Common myeloid progenitor, CD34-positive (primary cell): ENCODE measurements at regions not wholly inside any gene's neighbourhood (a gene's known extent, or its start where the extent isn't known, plus 50 kb on each side); places are given as distances from the start of the nearest gene placed in this dataset.

ENCODE experiments used
- CTCF ChIA-PET: fragments of 350-600 bp; sonication (Branson Sonifier 250); formaldehyde crosslinking; loops from one replicate; lab custom pipeline; 2021; ENCODE audit warnings: antibody characterized with exemption; lab: Charles Lee
- POLR2A ChIA-PET: fragments of 350-600 bp; sonication (Branson Sonifier 250); formaldehyde crosslinking; loops from one replicate; lab custom pipeline; 2021; ENCODE audit warnings: antibody characterized with exemption; lab: Charles Lee
- DNase-seq, 3 donors: peaks; one replicate each; pipeline versions ENCODE4 v3.0.0 to v3.0.0-alpha.2; 2013
- H3K27ac ChIP-seq, 2 experiments: 1 replicate in 1 of 2; 2 replicates in 1 of 2; pipeline ENCODE4 v1.7.0; 2013; ENCODE audit warnings: inconsistent platforms in 2 of 2, low read length in 2 of 2, mild to moderate bottlenecking in 2 of 2, low read depth in 1 of 2, moderate library complexity in 1 of 2; ENCODE audit not compliant: severe bottlenecking in 2 of 2, insufficient read depth in 1 of 2, poor library complexity in 1 of 2
- H3K27me3 ChIP-seq, 5 experiments: replicated peaks in 2 of 5; 1 replicate in 3 of 5; 2 replicates in 2 of 5; pipeline versions ENCODE4 v1.6.1 to v1.7.0; 2013; ENCODE audit warnings: low read length in 4 of 5, mild to moderate bottlenecking in 2 of 5, moderate library complexity in 2 of 5, inconsistent platforms in 1 of 5; ENCODE audit not compliant: insufficient read depth in 5 of 5, control insufficient read depth in 4 of 5
- H3K36me3 ChIP-seq, 4 experiments: 1 replicate in 2 of 4; 2 replicates in 2 of 4; pipeline versions ENCODE4 v1.6.1 to v1.7.0; 2013; ENCODE audit warnings: low read length in 3 of 4, control low read depth in 1 of 4, mild to moderate bottlenecking in 1 of 4; ENCODE audit not compliant: control insufficient read depth in 4 of 4, insufficient read depth in 4 of 4
- H3K4me1 ChIP-seq, 4 experiments: 1 replicate in 3 of 4; 2 replicates in 1 of 4; pipeline versions ENCODE4 v1.6.1 to v1.7.1; 2013; ENCODE audit warnings: low read length in 3 of 4, mild to moderate bottlenecking in 3 of 4, control low read depth in 1 of 4, inconsistent platforms in 1 of 4, moderate library complexity in 1 of 4; ENCODE audit not compliant: control insufficient read depth in 4 of 4, insufficient read depth in 4 of 4; ENCODE audit errors: control extremely low read depth in 1 of 4
- H3K4me3 ChIP-seq, 7 experiments: 1 replicate in 4 of 7; 2 replicates in 3 of 7; pipeline versions ENCODE4 v1.5.1 to v1.7.0; 2013; ENCODE audit warnings: mild to moderate bottlenecking in 7 of 7, low read length in 6 of 7, moderate library complexity in 6 of 7, inconsistent platforms in 2 of 7, low read depth in 2 of 7, control low read depth in 1 of 7; ENCODE audit not compliant: insufficient read depth in 4 of 7, control insufficient read depth in 1 of 7; ENCODE audit errors: extremely low read depth in 1 of 7
- H3K9me3 ChIP-seq, 5 experiments: 1 replicate in 4 of 5; 2 replicates in 1 of 5; pipeline versions ENCODE4 v1.6.1 to v1.7.1; 2013; ENCODE audit warnings: low read length in 4 of 5, mild to moderate bottlenecking in 2 of 5, inconsistent platforms in 1 of 5, low read depth in 1 of 5, moderate library complexity in 1 of 5; ENCODE audit not compliant: control insufficient read depth in 4 of 5, insufficient read depth in 2 of 5; ENCODE audit errors: control extremely low read depth in 1 of 5
- WGBS: methylation state at CpG from one replicate; pipeline ENCODE4 v1.1.5; 2013; ENCODE audit not compliant: insufficient coverage; 5-methylcytosine and 5-hydroxymethylcytosine counted together

DNA sequence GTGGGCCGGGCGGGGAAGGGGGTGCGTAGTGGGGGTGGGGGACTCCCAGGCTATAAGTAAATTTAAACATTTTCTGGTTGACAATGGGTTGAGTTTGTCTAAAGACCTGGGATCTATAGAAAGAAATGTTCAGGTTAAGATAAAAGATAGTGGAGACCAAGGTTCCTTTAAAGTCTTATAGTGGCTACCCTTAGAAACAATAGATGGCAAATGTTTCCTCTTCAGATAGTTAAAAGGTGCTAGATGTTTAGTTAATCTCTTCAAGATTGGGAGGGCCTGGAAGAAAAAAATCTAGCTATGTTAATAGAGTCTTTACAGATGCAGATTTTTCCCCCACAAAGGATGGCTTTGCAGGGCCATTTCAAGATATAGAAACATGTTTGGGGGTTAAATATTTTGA lies 446.4 kb upstream of the FKBP1C start:
- Histone ChIP-seq H3K27me3 (no peaks in the 10 kb centered on the region), H3K9me3 (peaks cover 0 to 1% (median 0%) of the 10 kb centered on the region in 5 experiments), H3K4me3 (no peak overlapping the region), H3K4me1 (no peaks in the 10 kb centered on the region), H3K36me3 (no peaks in the 10 kb centered on the region), H3K27ac (no peak overlapping the region)
- CTCF ChIA-PET = interaction anchor here (0.8 kb wide), 1 partner anchor 8 kb away, joined by 4 read pairs; no protein-coding TSS in a partner anchor
- DNase-seq = no peak
- WGBS = 100% methylated on average over 1 of the region's 3 CpGs
- POLR2A ChIA-PET = no interaction called here

DNA sequence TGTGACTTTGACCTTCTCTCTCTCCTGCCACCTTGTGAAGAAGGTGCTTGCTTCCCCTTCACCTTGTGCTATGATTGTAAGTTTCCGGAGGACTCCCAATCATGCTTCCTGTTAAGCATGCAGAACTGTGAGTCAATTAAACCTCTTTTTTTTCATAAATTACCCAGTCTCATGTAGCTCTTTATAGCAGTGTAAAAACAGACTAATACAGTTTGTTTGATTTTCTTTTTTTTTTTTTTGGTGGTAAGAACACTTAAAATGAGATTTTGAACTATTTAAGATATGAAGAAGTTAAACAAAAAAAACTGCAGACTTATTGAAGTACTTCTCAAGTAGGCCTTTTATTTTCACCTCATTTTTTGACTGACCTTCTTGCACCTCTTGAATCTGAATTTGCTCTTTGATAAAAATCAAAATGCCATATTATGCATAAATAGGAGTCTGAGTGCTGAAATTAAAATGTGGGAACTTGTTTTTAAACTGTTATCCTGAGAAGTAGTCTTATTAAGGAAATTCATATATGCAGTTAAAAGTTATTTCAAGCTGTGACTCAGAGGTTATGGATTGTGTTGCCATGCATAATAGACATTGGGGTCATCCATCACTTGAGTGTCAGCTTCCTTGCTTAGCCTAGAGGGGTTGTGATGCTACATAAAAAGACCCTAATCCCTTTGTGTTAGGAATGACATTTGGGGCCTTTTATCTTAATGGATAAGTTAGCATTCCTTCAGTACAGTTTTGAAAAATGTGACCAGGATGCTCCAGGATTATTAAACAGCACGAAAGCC lies 447.9 kb upstream of the FKBP1C start:
- H3K9me3 ChIP-seq = no peaks in the 10 kb centered on the region
- CTCF ChIA-PET = no interaction called here

DNA sequence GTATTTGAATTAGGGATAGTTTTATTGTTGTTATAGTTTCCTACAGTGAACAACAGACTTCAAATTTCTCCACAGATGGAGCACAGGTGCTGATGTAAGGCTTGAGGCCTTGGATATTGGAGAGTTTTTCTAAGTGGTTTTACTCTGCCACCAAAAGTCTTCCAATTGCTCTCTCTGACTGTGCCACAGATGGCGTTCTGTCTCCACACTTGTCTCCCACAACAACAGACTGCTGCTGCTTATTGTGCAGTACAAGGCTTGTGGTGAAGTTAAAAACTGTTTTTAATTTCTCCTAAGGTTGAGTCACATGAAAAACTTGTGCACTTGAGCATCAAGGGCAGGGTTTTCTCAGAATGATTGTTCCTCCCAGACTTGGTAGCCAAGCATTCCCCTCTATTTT lies 460.9 kb upstream of the KHDRBS2 start:
- no CpG with 5 or more reads among the region's 1 CpG for WGBS
- H3K4me3 ChIP-seq = no peak overlapping the region
- no peaks in the 10 kb centered on the region for H3K9me3 ChIP-seq
- no peak for DNase-seq
- H3K27ac ChIP-seq = no peak overlapping the region
- ChIA-PET POLR2A (no interaction called here), CTCF (no interaction called here)
- H3K4me1 ChIP-seq = no peaks in the 10 kb centered on the region
- H3K36me3 ChIP-seq = no peaks in the 10 kb centered on the region
- H3K27me3 ChIP-seq = no peaks in the 10 kb centered on the region

More for the DNA sequence above, 447.9 kb upstream of the FKBP1C start:
- POLR2A ChIA-PET = no interaction called here
- no peaks in the 10 kb centered on the region for H3K27me3 ChIP-seq
- no peak overlapping the region for H3K27ac ChIP-seq
- DNase-seq = no peak
- H3K4me1 ChIP-seq = no peaks in the 10 kb centered on the region
- H3K36me3 ChIP-seq = no peaks in the 10 kb centered on the region
- WGBS = no CpG with 5 or more reads among the region's 2 CpGs
- H3K4me3 ChIP-seq = no peak overlapping the region

DNA sequence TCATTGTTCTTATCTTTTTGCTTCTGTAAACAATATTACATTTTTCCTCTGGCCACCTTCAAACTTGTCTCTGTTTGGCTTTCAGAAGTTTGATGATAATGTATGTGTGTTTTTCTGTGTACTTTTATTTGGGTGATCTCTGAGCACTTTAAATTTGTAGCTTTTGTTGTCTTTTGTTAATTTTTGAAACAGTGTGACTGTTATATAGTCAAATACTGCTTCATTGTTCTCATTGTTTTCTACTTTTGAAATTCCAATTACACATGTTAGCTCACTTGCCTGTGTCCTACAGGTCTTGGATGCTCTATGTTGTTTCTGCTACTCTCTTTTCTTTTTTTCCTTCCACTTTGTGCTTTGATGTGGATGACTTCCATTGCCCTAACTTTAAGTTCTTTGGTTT lies 460.1 kb upstream of the KHDRBS2 start:
- no peak for DNase-seq
- ChIA-PET CTCF (no interaction called here), POLR2A (no interaction called here)
- Histone ChIP-seq H3K27me3 (no peaks in the 10 kb centered on the region), H3K36me3 (no peaks in the 10 kb centered on the region), H3K4me1 (no peaks in the 10 kb centered on the region), H3K27ac (no peak overlapping the region), H3K9me3 (no peaks in the 10 kb centered on the region), H3K4me3 (no peak overlapping the region)

DNA sequence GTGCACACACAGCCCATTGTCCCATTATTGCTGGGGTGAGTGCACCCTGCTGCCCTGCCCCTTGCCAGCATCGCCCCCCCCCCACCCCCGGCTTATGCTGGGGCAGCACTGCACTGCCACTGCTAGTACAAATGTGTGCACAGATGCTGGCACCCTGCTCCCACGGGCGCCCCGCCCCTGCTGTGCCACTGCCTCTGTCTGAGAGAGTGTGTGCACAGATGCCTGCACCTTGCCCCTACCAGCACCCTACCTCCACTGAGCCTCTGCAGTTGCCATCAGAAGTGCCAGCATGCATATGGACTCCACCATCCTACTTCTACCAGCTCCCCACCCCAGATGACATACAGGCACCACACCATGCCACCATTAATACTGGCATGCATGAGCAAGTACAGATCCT lies 454.6 kb upstream of the KHDRBS2 start:
- H3K4me1 ChIP-seq = no peaks in the 10 kb centered on the region
- H3K4me3 ChIP-seq = no peak overlapping the region
- CTCF ChIA-PET = no interaction called here
- POLR2A ChIA-PET = no interaction called here
- no peaks in the 10 kb centered on the region for H3K27me3 ChIP-seq
- 100% methylated on average over 3 of the region's 5 CpGs for WGBS
- no peaks in the 10 kb centered on the region for H3K36me3 ChIP-seq
- DNase-seq = no peak
- H3K27ac ChIP-seq = no peak overlapping the region
- no peaks in the 10 kb centered on the region for H3K9me3 ChIP-seq

DNA sequence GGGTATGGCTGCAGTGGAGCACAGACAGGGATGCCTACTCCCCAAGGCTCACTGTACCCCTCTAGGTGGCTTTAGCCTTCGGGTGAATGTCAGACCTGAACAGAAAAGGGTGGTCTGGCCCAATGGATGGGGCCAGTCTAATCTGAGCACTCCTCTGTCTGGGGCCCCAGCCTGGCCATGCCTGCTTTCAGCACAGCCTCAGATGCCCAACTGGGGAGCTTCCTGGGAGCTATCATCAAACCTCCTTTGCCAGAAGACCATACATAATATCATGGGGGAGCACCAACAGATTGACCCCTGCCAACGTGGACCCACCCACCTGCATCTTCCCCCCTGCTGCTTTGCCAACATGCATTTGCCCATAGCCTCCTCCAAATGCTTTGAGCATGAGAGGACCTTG lies 454.1 kb upstream of the KHDRBS2 start:
- no peaks in the 10 kb centered on the region for H3K9me3 ChIP-seq
- no peaks in the 10 kb centered on the region for H3K27me3 ChIP-seq
- no peak for DNase-seq
- no peaks in the 10 kb centered on the region for H3K4me1 ChIP-seq
- no peaks in the 10 kb centered on the region for H3K36me3 ChIP-seq
- WGBS = 92% methylated on average over 1 of the region's 2 CpGs
- H3K4me3 ChIP-seq = no peak overlapping the region
- ChIA-PET CTCF (no interaction called here), POLR2A (no interaction called here)
- no peak overlapping the region for H3K27ac ChIP-seq

DNA sequence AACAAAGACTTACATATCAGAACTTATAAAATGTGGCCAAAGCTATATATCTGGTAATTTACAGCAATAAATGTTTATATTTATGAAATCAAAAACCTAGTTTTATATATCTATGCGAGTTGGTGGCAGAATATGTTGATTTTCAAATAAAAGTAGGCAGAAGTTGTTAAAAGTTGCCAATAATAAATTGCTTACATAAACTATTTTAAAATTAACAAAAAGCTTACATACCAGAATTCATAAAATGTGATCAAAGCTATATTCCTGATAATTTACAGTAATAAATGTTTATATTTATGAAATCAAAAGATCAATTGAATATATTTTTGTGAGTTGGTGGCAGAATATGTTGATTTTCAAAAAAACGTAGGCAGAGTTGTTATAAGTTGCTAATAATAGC lies 451.8 kb upstream of the KHDRBS2 start:
- ChIA-PET CTCF (no interaction called here), POLR2A (no interaction called here)
- Histone ChIP-seq H3K4me3 (no peak overlapping the region), H3K4me1 (no peaks in the 10 kb centered on the region), H3K27me3 (no peaks in the 10 kb centered on the region), H3K36me3 (no peaks in the 10 kb centered on the region), H3K9me3 (no peaks in the 10 kb centered on the region), H3K27ac (no peak overlapping the region)
- WGBS = no CpG with 5 or more reads among the region's 2 CpGs
- no peak for DNase-seq
